H1 (cell line): ENCODE measurements at regions not wholly inside any gene's neighbourhood (a gene's known extent, or its start where the extent isn't known, plus 50 kb on each side); places are given as distances from the start of the nearest gene placed in this dataset.

Experiments
- CTCF ChIA-PET: fragments of 300-600 bp; sonication (Branson Sonifier 250); formaldehyde crosslinking; loops from one replicate; lab custom pipeline; 2021; ENCODE audit not compliant: partially characterized antibody; lab: Charles Lee
- POLR2A ChIA-PET: fragments of 300-600 bp; sonication (Branson Sonifier 250); formaldehyde crosslinking; loops from one replicate; lab custom pipeline; 2021; ENCODE audit warnings: inconsistent platforms; ENCODE audit not compliant: partially characterized antibody; lab: Charles Lee
- DNase-seq, 2 experiments: peaks; one replicate each; pipeline versions ENCODE4 v3.0.0 to v3.0.0-alpha.2; 2010 to 2022; ENCODE audit warnings: low spot score in 2 of 2, low read depth in 1 of 2, mixed read lengths in 1 of 2
- FAIRE-seq: peaks from 2 replicates; lab custom pipeline; 2011; peaks lifted over from hg19 to GRCh38; lab: Jason Lieb, UNC
- H2AFZ ChIP-seq: 2 replicates; pipeline ENCODE4 v1.8.1; 2012; ENCODE audit warnings: low read length, inconsistent platforms
- H2AK5ac ChIP-seq: 2 replicates; pipeline ENCODE4 v1.6.1; 2013; ENCODE audit warnings: low read depth, low read length
- H2BK120ac ChIP-seq: replicated peaks from 2 replicates; pipeline ENCODE3; 2013; ENCODE audit warnings: low read depth, low read length, inconsistent platforms
- H2BK12ac ChIP-seq: 2 replicates; pipeline ENCODE4 v1.6.1; 2013; ENCODE audit warnings: low read depth, low read length
- H2BK15ac ChIP-seq: 2 replicates; pipeline ENCODE4 v1.6.1; 2013; ENCODE audit warnings: low read length
- H2BK20ac ChIP-seq: 2 replicates; pipeline ENCODE4 v1.6.1; 2013; ENCODE audit warnings: low read length
- H2BK5ac ChIP-seq: 2 replicates; pipeline ENCODE4 v1.6.1; 2013; ENCODE audit warnings: low read depth, low read length
- H3K14ac ChIP-seq: 2 replicates; pipeline ENCODE4 v1.6.1; 2013; ENCODE audit warnings: inconsistent platforms; ENCODE audit not compliant: insufficient read length
- H3K18ac ChIP-seq: 2 replicates; pipeline ENCODE4 v1.6.1; 2013; ENCODE audit warnings: low read length; ENCODE audit errors: extremely low read depth
- H3K23ac ChIP-seq: 2 replicates; pipeline ENCODE4 v1.6.1; 2013; ENCODE audit warnings: inconsistent platforms; ENCODE audit not compliant: insufficient read length
- H3K23me2 ChIP-seq: 2 replicates; pipeline ENCODE4 v1.6.1; 2013; ENCODE audit warnings: low read depth, low read length
- H3K27ac ChIP-seq: 2 replicates; pipeline ENCODE4 v1.6.1; 2011; ENCODE audit warnings: low read depth, low read length, inconsistent platforms
- H3K27me3 ChIP-seq, 4 experiments: replicated peaks in 1 of 4; 1 replicate in 1 of 4; 2 replicates in 3 of 4; pipeline versions ENCODE4 v1.6.1 to v1.8.1; 2011 to 2013; ENCODE audit warnings: low read length in 3 of 4, mild to moderate bottlenecking in 3 of 4, inconsistent platforms in 2 of 4, mixed read lengths in 2 of 4, moderate library complexity in 1 of 4; ENCODE audit not compliant: control insufficient read depth in 3 of 4, insufficient read depth in 3 of 4; ENCODE audit errors: extremely low read depth in 1 of 4
- H3K36me3 ChIP-seq, 4 experiments: 2 replicates each; pipeline versions ENCODE4 v1.6.1 to v1.8.1; 2011 to 2013; ENCODE audit warnings: mild to moderate bottlenecking in 4 of 4, low read length in 3 of 4, moderate library complexity in 2 of 4, control low read depth in 1 of 4, inconsistent platforms in 1 of 4; ENCODE audit not compliant: insufficient read depth in 4 of 4, control insufficient read depth in 2 of 4
- H3K4ac ChIP-seq: replicated peaks from 2 replicates; pipeline ENCODE3; 2013; ENCODE audit warnings: low read length, low read depth, mixed read lengths, inconsistent platforms; ENCODE audit not compliant: insufficient read length
- H3K4me1 ChIP-seq, 4 experiments: replicated peaks in 1 of 4; 1 replicate in 1 of 4; 2 replicates in 3 of 4; pipeline versions ENCODE4 v1.6.1 to v1.8.1; 2011 to 2013; ENCODE audit warnings: low read length in 3 of 4, inconsistent platforms in 2 of 4, mixed read lengths in 1 of 4; ENCODE audit not compliant: insufficient read depth in 4 of 4, control insufficient read depth in 3 of 4
- H3K4me2 ChIP-seq, 2 experiments: 2 replicates each; pipeline versions ENCODE4 v1.6.1 to v1.8.1; 2011 to 2013; ENCODE audit warnings: low read depth in 2 of 2, low read length in 2 of 2, control low read depth in 1 of 2, inconsistent platforms in 1 of 2, mild to moderate bottlenecking in 1 of 2; ENCODE audit not compliant: insufficient read depth in 1 of 2
- H3K4me3 ChIP-seq, 4 experiments: fragments of 200-600, 300-600 bp in 1 of 4; sonication (generic), shearing (Covaris generic), sonication (Bioruptor Twin) in 1 of 4; 2 replicates each; pipeline versions ENCODE4 v1.5.1 to v1.8.1; 2011 to 2016; ENCODE audit warnings: low read length in 4 of 4, low read depth in 3 of 4, control low read depth in 2 of 4, inconsistent platforms in 2 of 4, mild to moderate bottlenecking in 2 of 4, mixed read lengths in 1 of 4, moderate library complexity in 1 of 4; ENCODE audit not compliant: insufficient read depth in 2 of 4; ENCODE audit errors: extremely low read depth in 1 of 4
- H3K56ac ChIP-seq: replicated peaks from 2 replicates; pipeline ENCODE3; 2013; ENCODE audit warnings: low read depth, mild to moderate bottlenecking, mixed read lengths, low read length, inconsistent platforms; ENCODE audit not compliant: insufficient read length
- H3K79me1 ChIP-seq: 2 replicates; pipeline ENCODE4 v1.6.1; 2013; ENCODE audit warnings: low read depth, low read length, control low read depth
- H3K79me2 ChIP-seq, 2 experiments: 2 replicates each; pipeline versions ENCODE4 v1.6.1 to v1.8.1; 2012 to 2013; ENCODE audit warnings: low read length in 2 of 2, mild to moderate bottlenecking in 2 of 2, inconsistent platforms in 1 of 2; ENCODE audit not compliant: insufficient read depth in 2 of 2, control insufficient read depth in 1 of 2
- H3K9ac ChIP-seq, 4 experiments: replicated peaks in 1 of 4; 1 replicate in 1 of 4; 2 replicates in 3 of 4; pipeline versions ENCODE4 v1.6.1 to v1.8.1; 2011 to 2013; ENCODE audit warnings: low read depth in 3 of 4, low read length in 3 of 4, control low read depth in 2 of 4, mild to moderate bottlenecking in 2 of 4, moderate library complexity in 2 of 4, inconsistent platforms in 1 of 4; ENCODE audit errors: extremely low read depth in 1 of 4
- H3K9me3 ChIP-seq, 2 experiments: 2 replicates each; pipeline versions ENCODE4 v1.6.1 to v1.8.1; 2012 to 2013; ENCODE audit warnings: mild to moderate bottlenecking in 2 of 2, moderate library complexity in 2 of 2, control low read depth in 1 of 2, inconsistent platforms in 1 of 2, low read depth in 1 of 2, low read length in 1 of 2, mixed read lengths in 1 of 2; ENCODE audit not compliant: insufficient read depth in 2 of 2
- H4K20me1 ChIP-seq, 2 experiments: replicated peaks in 1 of 2; 2 replicates each; pipeline versions ENCODE3 to v1.8.1; 2011 to 2013; ENCODE audit warnings: inconsistent platforms in 2 of 2, low read length in 2 of 2, mild to moderate bottlenecking in 1 of 2; ENCODE audit not compliant: insufficient read depth in 2 of 2, control insufficient read depth in 1 of 2
- H4K5ac ChIP-seq: 2 replicates; pipeline ENCODE4 v1.6.1; 2013; ENCODE audit warnings: low read length, low read depth, mixed read lengths, inconsistent platforms; ENCODE audit not compliant: insufficient read length
- H4K8ac ChIP-seq: 2 replicates; pipeline ENCODE4 v1.8.0; 2013; ENCODE audit warnings: mild to moderate bottlenecking, moderate library complexity, low read length, inconsistent platforms; ENCODE audit not compliant: insufficient read depth; ENCODE audit errors: extremely low read depth
- H4K91ac ChIP-seq: replicated peaks from 2 replicates; pipeline ENCODE3; 2013; ENCODE audit warnings: low read length, mixed read lengths, inconsistent platforms; ENCODE audit not compliant: insufficient read length
- BCL11A ChIP-seq, 2 experiments: IDR thresholded peaks; one replicate each; pipeline ENCODE4 v1.6.1; 2011; ENCODE audit warnings: low read depth in 2 of 2, low read length in 2 of 2, mild to moderate bottlenecking in 2 of 2
- BRCA1 ChIP-seq: IDR thresholded peaks from 2 replicates; pipeline ENCODE4 v1.6.1; 2012; ENCODE audit warnings: low read depth, low read length, improper control_type of control experiment
- CHD2 ChIP-seq: IDR thresholded peaks from 2 replicates; pipeline ENCODE4 v1.6.1; 2012; ENCODE audit warnings: low read length, improper control_type of control experiment
- CTBP2 ChIP-seq: IDR thresholded peaks from 2 replicates; pipeline ENCODE4 v1.7.0; 2011; ENCODE audit warnings: borderline replicate concordance, mild to moderate bottlenecking, moderate library complexity, mixed read lengths, low read length; ENCODE audit not compliant: insufficient read depth, insufficient read length
- EGR1 ChIP-seq: IDR thresholded peaks from 2 replicates; pipeline ENCODE4 v1.6.1; 2011; ENCODE audit warnings: low read depth, low read length, borderline replicate concordance
- FOSL1 ChIP-seq: IDR thresholded peaks from 2 replicates; pipeline ENCODE4 v1.6.1; 2011; ENCODE audit warnings: mild to moderate bottlenecking, low read depth, low read length, moderate library complexity; ENCODE audit not compliant: insufficient read depth
- KDM1A ChIP-seq: fragments of 200-600, 300-600 bp; sonication (generic); IDR thresholded peaks from 2 replicates; pipeline ENCODE4 v1.7.1; 2016; ENCODE audit warnings: mild to moderate bottlenecking, low read length, borderline replicate concordance
- NANOG ChIP-seq: IDR thresholded peaks from 2 replicates; pipeline ENCODE4 v1.6.1; 2011; ENCODE audit warnings: low read length, low read depth, mild to moderate bottlenecking, inconsistent platforms; ENCODE audit not compliant: insufficient read depth, poor library complexity, severe bottlenecking
- POLR2A ChIP-seq, 2 experiments: IDR thresholded peaks; 1 replicate in 1 of 2; 2 replicates in 1 of 2; pipeline ENCODE4 v1.6.1; 2011; ENCODE audit warnings: low read depth in 2 of 2, low read length in 2 of 2, mild to moderate bottlenecking in 2 of 2; ENCODE audit errors: control extremely low read depth in 1 of 2
- RXRA ChIP-seq: IDR thresholded peaks from 2 replicates; pipeline ENCODE4 v1.6.1; 2011; ENCODE audit warnings: low read depth, mild to moderate bottlenecking, low read length, moderate library complexity; ENCODE audit not compliant: insufficient read depth
- SIN3A ChIP-seq, 2 experiments: IDR thresholded peaks in 1 of 2; conservative IDR thresholded peaks in 1 of 2; 2 replicates each; pipeline ENCODE4 v1.6.1; 2011 to 2012; ENCODE audit warnings: low read length in 2 of 2, improper control_type of control experiment in 1 of 2, low read depth in 1 of 2, mild to moderate bottlenecking in 1 of 2
- SIX5 ChIP-seq: IDR thresholded peaks from 2 replicates; pipeline ENCODE4 v1.6.1; 2011; ENCODE audit warnings: mild to moderate bottlenecking, low read depth, low read length
- WGBS, 2 experiments: shearing (Covaris generic) in 1 of 2; methylation state at CpG; one replicate each; pipeline versions ENCODE4 v1.1.6 to v1.1.7; 2013 to 2015; ENCODE audit warnings: low lambda C conversion rate in 2 of 2, mixed read lengths in 2 of 2, inconsistent platforms in 1 of 2, low coverage in 1 of 2, missing lambda C conversion rate in 1 of 2; ENCODE audit not compliant: insufficient replicate concordance in 2 of 2, insufficient coverage in 1 of 2, insufficient read length in 1 of 2; ENCODE audit errors: extremely low coverage in 1 of 2, missing lambda C conversion rate in 1 of 2; 5-methylcytosine and 5-hydroxymethylcytosine counted together
- TF ChIP-seq, protein P1 (sequence below): IDR thresholded peaks from 2 replicates; pipeline ENCODE4 v1.6.1; 2012; ENCODE audit warnings: inconsistent platforms

DNA sequence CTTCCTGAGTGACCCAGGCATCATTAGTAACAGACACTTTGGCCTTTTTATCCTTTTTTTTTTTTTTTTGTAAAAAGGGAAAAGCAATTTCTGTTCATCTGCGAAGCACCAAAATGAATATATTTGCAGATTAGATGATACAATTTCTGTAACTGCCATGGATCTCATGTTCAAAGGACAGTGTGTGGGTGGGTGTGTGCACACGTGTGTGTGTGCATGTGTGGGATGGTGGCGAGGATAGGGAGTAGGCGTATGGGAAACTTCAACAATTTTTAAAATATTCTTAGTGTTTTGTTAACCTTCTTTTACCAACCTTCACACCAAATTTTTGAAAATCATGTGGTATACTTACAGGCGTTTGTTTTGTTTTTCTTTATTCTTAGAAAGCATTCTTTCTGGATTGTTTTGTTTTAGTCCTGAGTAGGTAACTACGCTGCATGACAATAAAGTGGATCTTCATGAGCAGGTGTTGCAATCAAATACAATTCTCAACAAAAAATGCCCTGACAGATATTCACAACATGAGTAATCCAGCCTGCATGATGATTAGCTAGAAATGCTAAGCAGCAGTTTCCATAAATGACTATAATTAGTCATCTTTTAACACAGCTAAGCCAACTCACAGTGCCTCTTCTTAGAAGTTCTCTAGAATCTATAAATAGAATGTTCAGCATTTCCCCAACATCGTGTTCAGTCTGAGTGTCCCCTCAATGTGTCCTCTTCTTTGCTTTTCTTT lies 53.5 kb upstream of the RMDN2 start:
- Histone ChIP-seq H2AFZ (no peak overlapping the region), H3K4me1 (peaks cover 0 to 6% (median 1%) of the 10 kb centered on the region in 4 experiments; a peak in 3 of 7 replicates), H3K4ac (no peak overlapping the region), H3K4me2 (no peak overlapping the region), H3K27me3 (no peaks in the 10 kb centered on the region), H3K23ac (no peak overlapping the region), H2BK15ac (no peak overlapping the region), H4K20me1 (no peaks in the 10 kb centered on the region), H3K18ac (no peak overlapping the region), H3K56ac (no peak overlapping the region), H2BK120ac (no peak overlapping the region), H2BK12ac (no peak overlapping the region), H3K23me2 (no peaks in the 10 kb centered on the region; the same call in 1 of the 2 replicates), H3K4me3 (no peak overlapping the region), H3K79me1 (no peaks in the 10 kb centered on the region), H3K9ac (no peak overlapping the region), H3K27ac (no peak overlapping the region), H4K91ac (no peak overlapping the region), H3K14ac (no peak overlapping the region), H3K9me3 (no peaks in the 10 kb centered on the region), H3K79me2 (no peaks in the 10 kb centered on the region), H2BK20ac (no peak overlapping the region), H2BK5ac (no peak overlapping the region), H3K36me3 (no peaks in the 10 kb centered on the region), H4K5ac (no peak overlapping the region), H4K8ac (no peak overlapping the region; the same call in 1 of the 2 replicates), H2AK5ac (no peak overlapping the region)
- FAIRE-seq (no peak), DNase-seq (no peak)
- ChIA-PET CTCF (interaction anchor here (1.2 to 12.7 kb wide), 7 partner anchors 9 to 475 kb away, joined by 3 to 192 read pairs (median 7); no protein-coding TSS in a partner anchor), POLR2A (no interaction called here)
- WGBS, 2 experiments: 84% methylated on average over 7 of the region's 7 CpGs; no CpG with 5 or more reads in 1 of the 2 experiments
- TF ChIP-seq EGR1 (no peak), POLR2A (IDR thresholded peaks at IDR 0.05; ENCODE audit: control extremely low read depth in 1 of 2, low read depth in 2 of 2, low read length in 2 of 2) (no peak), BRCA1 (no peak), SIN3A (conservative IDR thresholded peaks at IDR 0.05 in 1 of 2, IDR thresholded peaks at IDR 0.05 in 1 of 2; ENCODE audit: low read depth in 1 of 2, low read length in 2 of 2) (no peak), NANOG (no peak), CHD2 (no peak), RXRA (no peak), BCL11A (IDR thresholded peaks at IDR 0.05; ENCODE audit: low read depth in 2 of 2, low read length in 2 of 2) (no peak), KDM1A (no peak), CTBP2 (no peak), FOSL1 (no peak), SIX5 (no peak)
- TF ChIP-seq, protein P1, sequence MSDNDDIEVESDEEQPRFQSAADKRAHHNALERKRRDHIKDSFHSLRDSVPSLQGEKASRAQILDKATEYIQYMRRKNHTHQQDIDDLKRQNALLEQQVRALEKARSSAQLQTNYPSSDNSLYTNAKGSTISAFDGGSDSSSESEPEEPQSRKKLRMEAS: no peak
